Transverse colon (tissue), 4 donors: ENCODE measurements at regions not wholly inside any gene's neighbourhood (a gene's known extent, or its start where the extent isn't known, plus 50 kb on each side); places are given as distances from the start of the nearest gene placed in this dataset.

Experiments
- DNase-seq: peaks from one replicate; pipeline ENCODE4 v3.0.0-alpha.2; 2019
- H3K27ac ChIP-seq, 4 donors: fragments of 200-600 bp; sonication (generic); 2 replicates each; pipeline ENCODE4 v1.5.1; 2016 to 2018; ENCODE audit warnings: inconsistent platforms in 4 of 4
- H3K27me3 ChIP-seq: fragments of 200-600 bp; sonication (generic); 2 replicates; pipeline ENCODE4 v1.5.1; 2017; ENCODE audit warnings: inconsistent platforms
- H3K36me3 ChIP-seq, 4 donors: fragments of 200-600 bp; sonication (generic); 2 replicates each; pipeline ENCODE4 v1.5.1; 2017 to 2019; ENCODE audit warnings: inconsistent platforms in 4 of 4
- H3K4me1 ChIP-seq, 4 donors: fragments of 200-600 bp; sonication (generic); 2 replicates each; pipeline ENCODE4 v1.5.1; 2017 to 2020; ENCODE audit warnings: inconsistent platforms in 4 of 4
- H3K4me3 ChIP-seq, 4 donors: fragments of 200-600 bp; sonication (generic); 1 replicate in 1 of 4; 2 replicates in 3 of 4; pipeline versions ENCODE4 v1.5.1 to v1.6.1; 2017 to 2019; ENCODE audit warnings: inconsistent platforms in 4 of 4
- H3K9me3 ChIP-seq, 2 donors: fragments of 200-600 bp; sonication (generic); 2 replicates each; pipeline ENCODE4 v1.5.1; 2017 to 2019; ENCODE audit warnings: inconsistent platforms in 2 of 2
- CTCF ChIP-seq, 5 experiments: fragments of 200-600 bp in 3 of 5; fragments of 450-650 bp in 2 of 5; sonication (generic) in 3 of 5; IDR thresholded peaks; 1 replicate in 2 of 5; 2 replicates in 3 of 5; pipeline ENCODE4 v1.5.1; 2016 to 2017; ENCODE audit warnings: antibody characterized with exemption in 5 of 5, inconsistent platforms in 3 of 5, mild to moderate bottlenecking in 2 of 5, moderate library complexity in 1 of 5
- EP300 ChIP-seq: sonication (generic); formaldehyde crosslinking; IDR thresholded peaks from one replicate; pipeline ENCODE4 v1.6.1; 2017; ENCODE audit warnings: antibody characterized with exemption, low read depth
- POLR2A ChIP-seq: fragments of 450-650 bp; IDR thresholded peaks from one replicate; pipeline ENCODE4 v1.6.1; 2016; ENCODE audit warnings: antibody characterized with exemption, mild to moderate bottlenecking, moderate library complexity
- POLR2AphosphoS5 ChIP-seq, 3 donors: sonication (generic); formaldehyde crosslinking; IDR thresholded peaks; one replicate each; pipeline ENCODE4 v1.6.1; 2016; ENCODE audit warnings: antibody characterized with exemption in 3 of 3
- WGBS, 2 donors: methylation state at CpG; one replicate each; pipeline ENCODE4 v1.1.5; 2018; ENCODE audit warnings: low coverage in 1 of 2; 5-methylcytosine and 5-hydroxymethylcytosine counted together
- in situ Hi-C, 4 donors: fragments of 200-750 bp; cut with MboI; loops; one replicate each; pipeline versions ENCODE4 v1.15.0 to v1.15.1; 2017; ENCODE audit warnings: low sequenced_read_pairs in 3 of 4, low pct_ligation_motif_present in 1 of 4, low pct_unique_long_range_greater_than_20kb in 1 of 4
- intact Hi-C: fragments of 100-400 bp; cut with DNase I; formaldehyde crosslinking; loops from one replicate; pipeline ENCODE4 v1.15.1; 2023; ENCODE audit warnings: low total_unique reads

GRCh38 chr6:41451039-41451438 is 95.1 kb upstream of the FOXP4 start:
- WGBS, 2 donors, result 57% methylated on average over 9 of the region's 9 CpGs; no CpG with 5 or more reads in 1 of the 2 donors
- Histone ChIP-seq H3K4me3 (no peak overlapping the region), H3K4me1 (peaks cover 21 to 43% (median 31%) of the 10 kb centered on the region in 4 donors), H3K36me3 (no peaks in the 10 kb centered on the region), H3K9me3 (no peaks in the 10 kb centered on the region), H3K27me3 (no peaks in the 10 kb centered on the region), H3K27ac (peak overlapping the region; percentile 32 to 80 (median 70))
- in situ Hi-C loops (loop anchor here in 1 of 4 donors (25.0 kb wide), 1 partner anchor 236 kb away; no protein-coding TSS in a partner anchor), intact Hi-C loops (no loop called here)
- DNase-seq, result no peak
- TF ChIP-seq EP300, result no peak
- peak in 1 of 5 experiments; percentile 4 for TF ChIP-seq CTCF (IDR thresholded peaks at IDR 0.05)
- TF ChIP-seq POLR2AphosphoS5 (IDR thresholded peaks at IDR 0.05), result no peak
- TF ChIP-seq POLR2A, result no peak

GRCh38 chr6:41451515-41452163 is 94.5 kb upstream of the FOXP4 start:
- in situ Hi-C loops, result loop anchor here in 1 of 4 donors (25.0 kb wide), 1 partner anchor 236 kb away; no protein-coding TSS in a partner anchor
- TF ChIP-seq POLR2A (no peak), EP300 (no peak), CTCF (IDR thresholded peaks at IDR 0.05) (no peak), POLR2AphosphoS5 (IDR thresholded peaks at IDR 0.05) (peak in 2 of 3 donors; percentile 19 to 38)
- DNase-seq, result no peak

GRCh38 chr6:41452763-41453162 is 93.4 kb upstream of the FOXP4 start:
- intact Hi-C loops (no loop called here), in situ Hi-C loops (loop anchor here in 1 of 4 donors (25.0 kb wide), 1 partner anchor 235 kb away; no protein-coding TSS in a partner anchor)
- 84 to 92% methylated on average over 2 to 4 of the region's 4 CpGs for WGBS, 2 donors

More at GRCh38 chr6:41451515-41452163, 94.5 kb upstream of the FOXP4 start:
- Histone ChIP-seq H3K27me3 (no peaks in the 10 kb centered on the region), H3K4me1 (peaks cover 24 to 47% (median 34%) of the 10 kb centered on the region in 4 donors), H3K4me3 (no peak overlapping the region), H3K9me3 (no peaks in the 10 kb centered on the region), H3K27ac (peak overlapping the region; percentile 41 to 80 (median 70)), H3K36me3 (no peaks in the 10 kb centered on the region)
- WGBS, 2 donors, result 73% methylated on average over 22 of the region's 22 CpGs; no CpG with 5 or more reads in 1 of the 2 donors
- intact Hi-C loops, result no loop called here

More at GRCh38 chr6:41452763-41453162, 93.4 kb upstream of the FOXP4 start:
- TF ChIP-seq POLR2AphosphoS5 (IDR thresholded peaks at IDR 0.05) (no peak), POLR2A (no peak), CTCF (IDR thresholded peaks at IDR 0.05) (no peak), EP300 (no peak)
- H3K4me1 ChIP-seq, result peaks cover 27 to 53% (median 40%) of the 10 kb centered on the region in 4 donors
- H3K27me3 ChIP-seq, result no peaks in the 10 kb centered on the region
- H3K36me3 ChIP-seq, result no peaks in the 10 kb centered on the region
- H3K27ac ChIP-seq, result no peak overlapping the region
- H3K9me3 ChIP-seq, result no peaks in the 10 kb centered on the region
- DNase-seq, result no peak
- no peak overlapping the region for H3K4me3 ChIP-seq
